HG03442 (cell line): ENCODE measurements at regions not wholly inside any gene's neighbourhood (a gene's known extent, or its start where the extent isn't known, plus 50 kb on each side); places are given as distances from the start of the nearest gene placed in this dataset.

Experiments
- ATAC-seq: cut with Tn5 transposase; IDR thresholded peaks from one replicate; pipeline ENCODE4 v1.9.1; 2021; ENCODE audit warnings: mild to moderate bottlenecking, moderate library complexity; ENCODE audit not compliant: unreplicated experiment

DNA sequence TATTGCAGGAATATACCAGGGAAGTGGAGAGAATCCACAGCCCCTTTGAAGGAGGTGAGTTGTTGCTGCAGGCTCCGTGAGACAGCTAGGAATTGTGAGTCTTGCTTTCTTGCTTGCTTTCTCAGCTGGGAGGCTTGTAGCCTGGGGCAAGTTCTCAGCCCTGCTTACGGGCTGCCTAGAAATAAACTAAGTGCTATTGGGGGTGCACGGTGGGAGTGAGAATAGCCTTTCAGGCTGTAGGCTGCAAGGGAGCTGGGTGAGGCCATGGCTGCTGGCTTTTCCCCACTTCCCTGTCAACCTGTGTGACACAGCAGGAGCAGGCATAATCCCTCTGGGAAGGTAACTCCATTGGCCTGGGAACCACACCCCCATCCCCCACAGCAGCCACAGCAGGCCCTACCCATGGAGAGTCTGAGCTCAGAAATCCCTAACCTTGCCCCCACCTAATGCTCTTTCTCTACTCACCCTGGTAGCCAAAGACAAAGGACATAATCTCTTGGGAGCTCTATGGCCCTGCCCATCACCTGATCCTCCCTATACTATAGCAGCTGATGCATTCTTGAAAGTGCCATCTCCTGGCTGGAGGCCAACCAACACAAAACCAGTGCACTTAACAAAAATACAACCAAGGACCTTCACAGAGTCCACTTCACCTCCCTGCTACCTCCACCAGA, 113.0 kb downstream of the MMRN1 start:
- ATAC-seq = no peak

DNA sequence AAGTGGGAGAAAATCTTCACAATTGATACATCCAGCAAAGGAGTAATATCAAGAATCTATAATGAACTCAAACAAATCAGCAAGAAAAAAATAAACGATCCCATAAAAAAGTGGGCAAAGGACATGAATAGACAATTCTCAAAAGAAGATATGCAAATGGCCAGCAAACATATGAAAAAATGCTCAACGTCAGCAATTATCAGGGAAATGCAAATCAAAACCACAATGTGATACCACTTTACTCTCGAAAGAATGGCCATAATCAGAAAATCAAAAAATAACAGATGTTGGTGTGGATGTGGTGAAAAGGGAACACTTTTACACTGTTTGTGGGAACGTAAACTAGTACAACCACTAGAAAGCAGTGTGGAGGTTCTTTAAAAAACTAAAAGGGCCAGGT, 114.3 kb upstream of the CCSER1 start:
- ATAC-seq = no peak

DNA sequence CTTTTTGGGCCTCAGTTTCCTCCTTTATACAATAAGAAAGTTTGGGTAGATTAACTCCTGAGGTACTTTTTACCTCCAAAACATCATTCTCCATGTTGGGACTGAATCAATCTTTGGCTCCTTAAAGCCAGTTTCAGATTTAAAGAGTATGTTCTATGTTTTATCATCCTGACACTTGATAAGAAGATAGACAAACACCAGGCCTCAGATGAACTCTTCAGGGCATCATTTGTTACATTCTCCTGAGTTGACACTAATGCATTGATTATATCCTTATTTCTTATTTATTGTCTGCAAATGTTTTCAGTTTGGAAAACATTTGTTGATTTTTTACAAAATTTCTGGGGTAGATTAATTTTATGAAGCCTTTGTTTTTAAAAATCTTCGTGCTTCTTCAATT, 102.7 kb upstream of the CCSER1 start:
- no peak for ATAC-seq

DNA sequence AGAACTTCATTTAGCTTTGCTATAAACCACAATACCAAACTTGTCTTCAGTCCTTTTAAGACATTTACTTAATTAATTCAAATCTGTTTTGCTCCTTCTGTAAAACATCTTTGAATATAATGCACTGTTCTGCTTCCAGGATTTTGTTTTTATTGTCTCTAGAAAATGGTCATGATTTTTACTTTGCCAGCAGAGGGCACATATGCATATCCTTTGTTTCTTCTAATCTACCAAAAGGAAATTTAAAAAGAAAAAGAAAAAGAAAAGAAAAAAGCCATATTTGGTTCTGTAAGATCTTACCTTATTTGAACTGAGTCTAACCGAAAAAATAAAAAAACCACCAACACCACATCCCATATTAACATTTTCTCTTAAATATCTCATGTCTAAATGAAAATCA, 101.9 kb upstream of the CCSER1 start:
- no peak for ATAC-seq

DNA sequence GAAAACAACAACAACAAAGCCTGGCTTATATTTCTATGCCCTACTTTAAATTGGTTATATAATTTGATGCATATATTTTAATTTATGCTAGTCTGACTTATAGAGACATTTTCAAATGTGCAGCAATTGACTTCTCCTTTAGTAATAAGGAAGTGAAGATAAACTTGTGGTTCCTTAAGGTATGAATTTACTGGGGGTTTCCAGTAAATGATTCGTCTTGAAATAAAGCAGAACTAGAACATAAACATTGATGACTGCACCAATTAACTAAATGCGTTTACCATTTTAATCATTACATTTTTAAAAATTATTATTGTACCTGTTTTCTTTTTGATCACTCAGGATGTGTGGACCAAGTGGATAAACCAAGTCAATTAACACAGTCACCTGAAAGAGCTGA, 99.6 kb upstream of the CCSER1 start:
- peak; percentile 95 for ATAC-seq

DNA sequence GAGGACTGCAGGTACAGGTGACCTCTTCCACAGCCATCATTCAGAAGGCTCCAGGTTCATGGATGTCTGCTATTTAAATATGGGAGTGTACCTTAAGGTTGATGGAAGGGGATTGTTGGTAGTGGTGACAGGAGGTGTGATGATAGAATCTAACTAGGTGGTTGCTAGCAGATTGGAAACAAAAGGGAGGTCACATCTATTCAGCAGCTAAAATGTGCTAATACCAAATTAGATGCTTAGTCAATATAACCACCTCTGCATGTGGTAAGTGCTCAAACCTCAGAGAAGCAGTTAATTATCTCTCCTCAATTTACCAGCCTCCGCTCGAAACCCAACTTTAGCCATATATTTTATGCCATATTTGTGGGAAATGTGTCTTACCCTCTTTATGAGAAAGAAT, 98.7 kb upstream of the CCSER1 start:
- ATAC-seq = no peak

DNA sequence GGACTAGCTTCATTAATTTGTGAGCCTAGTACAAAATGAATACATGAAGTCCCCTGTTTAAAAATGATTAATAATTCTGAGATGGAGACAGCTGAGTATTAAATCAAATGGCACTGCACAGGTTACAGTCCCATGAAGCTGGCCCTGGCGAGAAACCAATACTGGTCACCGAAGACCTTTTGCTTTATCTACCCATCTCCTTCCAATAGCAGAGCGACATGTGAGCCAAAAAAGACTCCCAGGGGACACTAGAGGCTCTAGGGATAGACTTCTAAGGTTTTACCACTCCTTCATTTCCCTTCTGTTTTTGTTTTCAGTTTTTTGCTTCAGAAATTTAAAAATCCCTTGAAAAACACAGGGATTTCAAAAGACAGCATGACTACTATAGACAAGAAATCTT, 97.0 kb upstream of the CCSER1 start:
- ATAC-seq = no peak

DNA sequence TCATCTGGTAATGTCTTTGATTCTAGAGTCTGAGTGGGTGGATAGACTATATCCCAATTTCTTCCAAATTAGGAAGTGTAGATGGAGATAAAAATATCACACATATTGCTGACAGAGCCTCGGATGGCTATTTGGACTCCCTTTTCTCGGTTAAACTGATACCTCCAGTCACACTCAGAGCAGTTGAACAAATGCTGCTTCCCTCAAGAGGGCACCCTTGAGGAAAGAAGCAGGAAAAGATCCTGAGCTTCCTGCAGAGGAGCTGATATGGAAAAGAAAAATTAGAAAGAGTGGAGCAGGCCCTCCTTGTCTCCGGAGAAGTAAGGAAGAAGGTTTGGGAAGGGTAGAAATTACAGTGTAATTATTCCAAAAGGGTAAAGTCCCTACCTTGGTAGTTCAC, 96.2 kb upstream of the CCSER1 start:
- ATAC-seq = no peak

DNA sequence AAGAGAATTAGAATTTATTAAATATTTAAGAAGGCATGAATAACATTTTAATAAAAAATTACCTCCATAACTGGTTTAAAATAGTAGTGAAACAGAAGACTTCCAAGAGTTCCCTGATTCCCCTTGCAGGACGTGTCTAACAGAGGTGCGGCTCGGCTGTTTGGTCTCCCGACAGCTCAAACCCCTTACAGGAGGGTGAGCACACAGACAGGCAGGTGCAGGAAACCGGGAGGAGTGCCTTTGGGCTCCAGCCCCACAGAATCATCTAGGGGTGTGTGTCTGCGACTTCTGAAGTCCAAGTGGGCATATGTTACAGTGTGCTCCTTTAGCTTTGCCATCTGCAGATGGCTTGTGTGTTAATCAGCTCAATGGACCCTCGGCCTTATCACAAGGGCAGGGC, 88.1 kb upstream of the CCSER1 start:
- ATAC-seq = no peak

DNA sequence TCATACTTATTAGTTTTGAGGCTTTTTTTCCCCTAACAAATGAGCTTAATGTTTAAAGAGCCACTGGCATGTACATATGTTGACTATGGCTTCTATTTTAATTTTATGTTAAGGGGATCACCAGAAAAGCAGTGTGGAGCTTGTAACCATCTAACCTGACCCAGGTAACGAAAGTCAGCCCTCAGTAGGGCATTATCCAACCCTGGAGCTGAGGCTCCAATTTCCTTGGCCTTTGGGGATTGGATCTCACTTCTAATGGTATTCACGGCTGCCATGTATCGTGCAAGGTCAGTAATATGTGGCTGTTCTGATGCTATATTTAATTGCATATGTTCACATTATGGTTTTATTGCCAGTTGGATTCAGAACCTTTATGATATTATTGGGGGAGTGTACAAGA, 75.2 kb upstream of the CCSER1 start:
- no peak for ATAC-seq

DNA sequence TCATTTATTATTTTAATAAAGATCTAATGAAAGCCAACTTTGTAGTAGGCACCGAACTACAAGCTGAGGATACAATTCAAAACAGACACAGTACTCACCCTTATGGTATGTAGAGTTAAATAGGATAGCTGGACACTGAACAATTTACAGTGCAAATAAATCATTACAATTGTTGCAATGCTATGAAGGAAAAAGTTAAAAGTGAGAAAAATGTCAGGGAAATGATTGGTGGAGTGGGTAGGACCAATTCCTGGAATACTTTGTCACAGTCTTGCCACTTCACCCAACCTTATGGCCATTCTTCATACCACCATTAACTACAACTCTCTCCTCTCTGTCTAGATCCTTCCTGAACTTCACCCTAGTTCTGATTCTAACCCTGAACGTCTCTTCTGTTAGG, 70.1 kb upstream of the CCSER1 start:
- ATAC-seq = no peak

DNA sequence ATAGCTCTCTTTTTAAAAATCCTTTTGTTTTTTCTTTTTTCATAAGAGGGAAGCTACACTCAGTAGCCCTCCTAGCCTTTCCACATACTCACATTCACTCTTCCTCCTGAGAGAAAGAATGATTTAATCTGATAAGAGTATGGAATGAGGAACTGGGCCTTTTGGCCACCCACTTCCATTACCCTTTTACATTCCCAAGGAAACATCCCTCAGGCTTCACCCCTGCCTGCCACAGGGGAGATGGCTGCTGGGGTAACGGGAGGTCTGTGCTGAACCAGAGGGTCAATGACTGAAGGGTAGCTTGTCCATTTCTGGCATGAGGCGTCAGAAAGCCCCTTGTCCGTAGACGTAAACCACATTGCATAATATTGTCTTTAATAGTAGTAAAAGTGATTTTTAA, 67.2 kb upstream of the CCSER1 start:
- ATAC-seq = no peak

DNA sequence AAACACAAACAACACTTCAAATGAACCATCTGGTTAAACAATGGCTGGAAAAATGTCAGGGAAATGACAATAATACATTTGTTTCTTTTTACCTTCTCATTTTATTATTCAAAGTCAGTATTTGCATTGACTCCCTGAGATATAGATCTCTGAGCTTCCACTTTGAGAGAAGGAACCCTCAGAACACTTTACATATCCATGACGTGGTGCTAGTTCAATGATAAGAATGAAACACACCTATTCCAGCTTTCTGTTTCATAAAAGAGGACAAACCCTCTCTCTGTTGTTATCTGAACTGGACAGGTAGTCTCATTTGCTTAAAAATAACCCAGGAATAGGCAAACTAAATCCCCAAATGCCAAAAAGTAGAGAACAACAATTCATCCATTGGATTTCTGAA, 65.3 kb upstream of the CCSER1 start:
- no peak for ATAC-seq

DNA sequence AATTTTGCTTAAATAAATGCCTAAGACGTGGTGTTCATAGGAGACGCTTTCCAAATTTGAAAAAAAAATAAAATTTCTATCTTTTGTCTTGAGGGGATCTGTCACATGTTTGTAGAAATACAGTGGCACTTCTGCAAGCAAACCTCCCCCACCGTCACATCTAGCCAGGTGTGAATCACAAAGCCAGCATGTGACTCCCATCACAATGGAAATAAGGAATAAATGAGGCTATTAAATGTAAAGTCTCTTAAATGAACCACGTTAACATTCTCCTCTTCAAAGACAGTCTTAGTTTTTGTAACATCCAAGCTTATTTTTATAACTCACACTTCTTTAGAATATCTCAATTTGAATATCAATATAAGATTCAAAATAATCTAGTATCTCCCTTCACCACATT, 63.0 kb upstream of the CCSER1 start:
- no peak for ATAC-seq

DNA sequence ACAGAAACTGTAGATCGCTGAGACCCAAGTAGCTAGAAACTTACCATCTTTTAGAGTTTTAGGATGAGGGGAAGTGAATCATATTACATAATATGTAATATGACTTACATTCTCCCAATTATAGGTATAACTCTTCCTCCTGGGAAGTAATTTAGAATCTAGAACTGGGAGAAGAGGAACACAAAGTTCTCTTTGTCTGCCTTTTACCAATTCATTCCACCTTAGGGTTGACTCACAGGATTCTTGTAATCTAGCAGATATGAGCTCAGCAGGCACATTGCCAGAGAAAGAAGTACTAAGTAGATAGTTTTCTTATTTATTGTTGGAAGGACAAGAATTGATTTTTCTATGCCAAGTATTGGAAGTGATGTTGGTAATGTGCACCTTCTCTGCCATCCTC, 58.0 kb upstream of the CCSER1 start:
- ATAC-seq = no peak

DNA sequence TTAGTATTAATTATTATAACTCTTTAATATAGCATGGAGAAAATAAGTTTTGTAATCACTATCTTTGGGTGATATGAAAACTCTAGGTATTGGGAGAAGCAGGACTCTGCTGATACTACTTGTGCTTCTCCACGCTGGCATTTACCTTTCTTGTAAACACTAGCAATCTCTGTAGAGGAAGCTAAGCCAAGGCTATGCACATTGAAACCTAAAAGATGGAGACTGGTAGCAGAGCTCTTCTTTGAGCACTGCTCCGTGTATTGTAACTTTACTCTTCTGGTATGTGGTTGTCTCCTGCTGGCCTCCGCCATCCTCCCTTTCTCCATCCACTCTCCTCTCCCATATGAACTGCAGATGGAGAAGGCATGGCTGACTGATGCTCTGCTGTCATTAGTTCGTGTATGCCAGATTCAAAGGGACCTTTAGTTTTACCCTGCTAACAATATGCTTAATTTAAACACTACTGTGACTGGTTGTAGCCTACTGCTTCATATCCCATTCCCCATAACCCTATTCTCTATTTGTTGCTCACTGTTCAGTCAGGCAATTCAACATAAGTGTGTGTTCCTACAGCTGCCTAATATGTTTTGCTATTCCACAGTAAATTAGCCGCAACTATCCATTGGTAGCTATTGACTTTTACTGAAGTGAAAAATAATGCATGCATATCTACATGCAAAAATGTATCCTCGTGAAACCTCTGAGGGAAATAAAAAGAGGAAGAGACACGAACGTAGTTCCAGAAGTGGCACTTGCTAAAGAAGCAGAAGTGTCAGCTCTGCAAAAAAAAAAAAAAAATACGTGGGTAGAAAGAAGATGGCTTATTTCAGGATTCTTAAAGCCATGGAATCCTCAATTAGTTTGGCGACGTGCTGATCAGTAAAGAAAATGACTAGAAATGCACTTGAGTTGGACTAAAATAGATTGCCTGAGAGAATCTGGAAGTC, 55.6 kb upstream of the CCSER1 start:
- peak; percentile 52 for ATAC-seq

DNA sequence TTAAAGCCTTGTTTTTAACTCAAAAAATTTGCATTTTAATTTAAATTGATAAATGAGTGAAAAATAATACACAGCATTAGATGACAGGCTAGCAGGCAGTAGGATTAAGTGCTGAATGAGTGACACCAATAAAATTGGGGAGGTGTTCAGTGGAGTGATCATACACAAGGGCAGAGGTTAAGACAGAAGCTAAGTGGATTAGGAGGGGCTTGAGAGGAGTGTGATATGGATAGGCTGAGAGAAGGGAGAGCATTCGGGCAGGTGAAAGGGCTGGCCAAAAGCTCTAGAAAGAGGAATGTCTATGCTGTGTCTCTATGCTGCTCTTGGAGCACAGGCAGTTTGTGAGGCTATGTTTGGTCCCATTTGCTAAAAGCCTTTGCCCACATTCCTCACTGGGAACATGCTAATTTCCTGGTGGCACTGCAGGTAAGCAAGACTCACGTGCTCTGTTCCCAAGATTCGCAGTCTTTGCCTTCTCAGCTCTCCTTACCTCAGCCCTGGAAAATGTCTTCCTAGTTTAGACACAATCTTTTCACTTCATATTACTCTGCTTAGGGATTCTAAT, 52.8 kb upstream of the CCSER1 start:
- no peak for ATAC-seq
